ENCODE measurements at regions not wholly inside any gene's neighbourhood (a gene's known extent, or its start where the extent isn't known, plus 50 kb on each side); places are given as distances from the start of the nearest gene placed in this dataset.

GRCh38 chr1:195899762-195900352 lies 708.4 kb downstream of the KCNT2 start:
- Histone ChIP-seq H3K9me3 (ENCODE audit: low read depth) (no peaks in the 10 kb centered on the region), H3K27ac (no peak overlapping the region), H3K27me3 (no peaks in the 10 kb centered on the region), H3K9me2 (replicated peaks; ENCODE audit: insufficient read depth) (no peaks in the 10 kb centered on the region), H3K4me1 (ENCODE audit: insufficient read depth) (no peaks in the 10 kb centered on the region), H3K36me3 (replicated peaks; ENCODE audit: insufficient read depth, low read depth) (no peaks in the 10 kb centered on the region), H3K4me2 (no peak overlapping the region), H2AFZ (no peak overlapping the region), H4K20me1 (ENCODE audit: insufficient read depth, poor library complexity, severe bottlenecking) (no peaks in the 10 kb centered on the region), H3K79me2 (no peaks in the 10 kb centered on the region), H3K4me3 (no peak overlapping the region)
- DNase-seq (ENCODE audit: low spot score): no peak
- 64% methylated on average over 1 of the region's 1 CpG for WGBS (ENCODE audit: low lambda C conversion rate, missing lambda C conversion rate)
- TF ChIP-seq EZH2phosphoT487 (IDR thresholded peaks at IDR 0.05; ENCODE audit: low read depth, severe bottlenecking, unreplicated experiment): no peak
- TF ChIP-seq EZH2 (IDR thresholded peaks at IDR 0.05; ENCODE audit: borderline replicate concordance): no peak
- TF ChIP-seq, protein P1, sequence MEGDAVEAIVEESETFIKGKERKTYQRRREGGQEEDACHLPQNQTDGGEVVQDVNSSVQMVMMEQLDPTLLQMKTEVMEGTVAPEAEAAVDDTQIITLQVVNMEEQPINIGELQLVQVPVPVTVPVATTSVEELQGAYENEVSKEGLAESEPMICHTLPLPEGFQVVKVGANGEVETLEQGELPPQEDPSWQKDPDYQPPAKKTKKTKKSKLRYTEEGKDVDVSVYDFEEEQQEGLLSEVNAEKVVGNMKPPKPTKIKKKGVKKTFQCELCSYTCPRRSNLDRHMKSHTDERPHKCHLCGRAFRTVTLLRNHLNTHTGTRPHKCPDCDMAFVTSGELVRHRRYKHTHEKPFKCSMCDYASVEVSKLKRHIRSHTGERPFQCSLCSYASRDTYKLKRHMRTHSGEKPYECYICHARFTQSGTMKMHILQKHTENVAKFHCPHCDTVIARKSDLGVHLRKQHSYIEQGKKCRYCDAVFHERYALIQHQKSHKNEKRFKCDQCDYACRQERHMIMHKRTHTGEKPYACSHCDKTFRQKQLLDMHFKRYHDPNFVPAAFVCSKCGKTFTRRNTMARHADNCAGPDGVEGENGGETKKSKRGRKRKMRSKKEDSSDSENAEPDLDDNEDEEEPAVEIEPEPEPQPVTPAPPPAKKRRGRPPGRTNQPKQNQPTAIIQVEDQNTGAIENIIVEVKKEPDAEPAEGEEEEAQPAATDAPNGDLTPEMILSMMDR (IDR thresholded peaks at IDR 0.05; ENCODE audit: poor library complexity): no peak

DNA sequence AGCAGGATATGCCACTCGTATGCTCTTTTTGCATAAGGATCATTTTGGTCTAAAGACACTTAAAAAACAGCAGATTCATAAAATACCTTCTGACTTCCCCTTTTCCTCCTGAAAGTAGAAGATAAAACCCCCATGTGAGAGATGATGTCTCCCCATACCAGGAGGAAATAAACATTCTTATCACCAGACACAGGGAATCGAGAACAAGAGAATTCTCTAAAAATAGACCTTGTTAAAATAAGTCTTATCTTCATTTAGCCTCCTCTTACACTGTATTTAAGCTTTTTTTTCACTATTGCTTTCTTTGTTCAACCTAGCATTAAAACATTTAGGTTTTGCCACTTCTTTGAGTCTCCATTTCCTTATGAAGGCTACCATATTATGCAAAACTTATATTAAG lies 709.3 kb downstream of the KCNT2 start:
- Histone ChIP-seq H3K9me3 (ENCODE audit: low read depth) (no peaks in the 10 kb centered on the region), H3K27me3 (no peaks in the 10 kb centered on the region), H3K4me3 (no peak overlapping the region), H3K36me3 (replicated peaks; ENCODE audit: insufficient read depth, low read depth) (no peaks in the 10 kb centered on the region), H3K4me1 (ENCODE audit: insufficient read depth) (no peaks in the 10 kb centered on the region), H3K9me2 (replicated peaks; ENCODE audit: insufficient read depth) (no peaks in the 10 kb centered on the region), H3K79me2 (no peaks in the 10 kb centered on the region), H3K27ac (no peak overlapping the region), H2AFZ (no peak overlapping the region), H4K20me1 (ENCODE audit: insufficient read depth, poor library complexity, severe bottlenecking) (no peaks in the 10 kb centered on the region), H3K4me2 (no peak overlapping the region)
- no peak for DNase-seq (ENCODE audit: low spot score)
- WGBS (ENCODE audit: low lambda C conversion rate, missing lambda C conversion rate): 44% methylated on average over 2 of the region's 2 CpGs
- TF ChIP-seq EZH2 (IDR thresholded peaks at IDR 0.05; ENCODE audit: borderline replicate concordance): no peak
- TF ChIP-seq, protein P1 (IDR thresholded peaks at IDR 0.05; ENCODE audit: poor library complexity): no peak
- TF ChIP-seq EZH2phosphoT487 (IDR thresholded peaks at IDR 0.05; ENCODE audit: low read depth, severe bottlenecking, unreplicated experiment): no peak

DNA sequence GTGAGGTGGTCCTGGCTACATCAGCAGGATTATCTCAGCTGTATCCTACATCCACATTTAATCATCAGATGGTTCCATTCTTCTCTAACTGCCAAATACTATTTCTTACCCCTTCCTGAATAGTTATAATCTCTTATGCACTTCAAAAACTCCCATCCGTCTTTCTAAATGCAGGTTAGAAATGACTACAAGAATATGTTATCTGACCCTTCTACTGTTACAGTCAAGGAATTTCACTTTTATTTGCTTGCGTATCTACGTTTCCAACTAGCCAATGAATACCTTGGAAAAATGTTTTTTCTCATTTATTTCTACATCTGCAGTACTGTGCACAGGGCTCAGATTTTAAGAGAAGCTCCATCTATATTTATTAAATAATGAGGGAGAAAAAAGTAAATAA lies 709.9 kb downstream of the KCNT2 start:
- TF ChIP-seq EZH2 (IDR thresholded peaks at IDR 0.05; ENCODE audit: borderline replicate concordance) (no peak), EZH2phosphoT487 (IDR thresholded peaks at IDR 0.05; ENCODE audit: low read depth, severe bottlenecking, unreplicated experiment) (no peak)
- TF ChIP-seq, protein P1 (IDR thresholded peaks at IDR 0.05; ENCODE audit: poor library complexity): no peak
- H3K27ac ChIP-seq: no peak overlapping the region
- WGBS (ENCODE audit: low lambda C conversion rate, missing lambda C conversion rate): 87% methylated on average over 3 of the region's 3 CpGs
- no peaks in the 10 kb centered on the region for H3K9me3 ChIP-seq (ENCODE audit: low read depth)
- no peaks in the 10 kb centered on the region for H3K9me2 ChIP-seq (replicated peaks; ENCODE audit: insufficient read depth)
- no peaks in the 10 kb centered on the region for H3K4me1 ChIP-seq (ENCODE audit: insufficient read depth)
- H2AFZ ChIP-seq: no peak overlapping the region
- no peaks in the 10 kb centered on the region for H4K20me1 ChIP-seq (ENCODE audit: insufficient read depth, poor library complexity, severe bottlenecking)
- H3K27me3 ChIP-seq: no peaks in the 10 kb centered on the region
- no peak for DNase-seq (ENCODE audit: low spot score)
- H3K4me2 ChIP-seq: no peak overlapping the region
- no peaks in the 10 kb centered on the region for H3K36me3 ChIP-seq (replicated peaks; ENCODE audit: insufficient read depth, low read depth)
- H3K79me2 ChIP-seq: no peaks in the 10 kb centered on the region
- no peak overlapping the region for H3K4me3 ChIP-seq
